Skeletal muscle tissue (tissue), 3 donors: ENCODE measurements at regions not wholly inside any gene's neighbourhood (a gene's known extent, or its start where the extent isn't known, plus 50 kb on each side); places are given as distances from the start of the nearest gene placed in this dataset.
"Not testable (repeated sequence)": the region's sequence is repeated elsewhere in the genome, so short reads cannot be mapped to it uniquely, and the experiment has no call there.

Experiments
- H3K27ac ChIP-seq: one replicate; pipeline ENCODE4 v1.7.0; 2013; ENCODE audit warnings: mild to moderate bottlenecking, low read depth, low read length, inconsistent platforms
- H3K27me3 ChIP-seq, 3 donors: one replicate each; pipeline ENCODE4 v1.7.0; 2013; ENCODE audit warnings: low read length in 3 of 3; ENCODE audit not compliant: control insufficient read depth in 3 of 3, insufficient read depth in 3 of 3
- H3K36me3 ChIP-seq, 3 donors: one replicate each; pipeline ENCODE4 v1.7.0; 2013; ENCODE audit warnings: low read length in 3 of 3; ENCODE audit not compliant: control insufficient read depth in 3 of 3, insufficient read depth in 3 of 3
- H3K4me1 ChIP-seq, 3 donors: one replicate each; pipeline ENCODE4 v1.7.0; 2013; ENCODE audit warnings: low read length in 3 of 3, mild to moderate bottlenecking in 3 of 3; ENCODE audit not compliant: control insufficient read depth in 3 of 3, insufficient read depth in 3 of 3
- H3K4me3 ChIP-seq, 3 donors: one replicate each; pipeline ENCODE4 v1.7.0; 2013; ENCODE audit warnings: low read length in 3 of 3
- H3K9ac ChIP-seq, 3 donors: one replicate each; pipeline ENCODE4 v1.7.0; 2013; ENCODE audit warnings: low read length in 3 of 3, mild to moderate bottlenecking in 3 of 3, moderate library complexity in 2 of 3, low read depth in 1 of 3
- H3K9me3 ChIP-seq, 3 donors: one replicate each; pipeline ENCODE4 v1.7.0; 2013; ENCODE audit warnings: low read length in 3 of 3; ENCODE audit not compliant: control insufficient read depth in 3 of 3
- donor health status: Osteomylitis.

DNA sequence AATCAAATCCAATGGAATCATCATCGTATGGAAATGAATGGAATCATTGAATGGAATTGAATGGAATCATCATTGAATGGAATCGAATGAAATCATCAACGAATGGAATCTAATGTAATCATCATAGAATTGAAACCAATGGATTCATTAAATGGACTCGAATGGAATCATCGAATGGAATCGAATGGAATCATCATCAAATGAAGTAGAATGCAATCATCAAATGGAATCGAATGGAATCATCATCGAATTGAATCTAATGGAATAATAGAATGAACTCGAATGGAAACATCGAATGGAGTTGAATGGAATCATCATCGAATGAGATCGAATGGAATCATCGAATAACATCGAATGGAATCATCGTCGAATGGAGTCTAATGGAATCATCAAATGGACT, 232.8 kb downstream of the SHCBP1 start:
- not testable (repeated sequence) for H3K9ac ChIP-seq

DNA sequence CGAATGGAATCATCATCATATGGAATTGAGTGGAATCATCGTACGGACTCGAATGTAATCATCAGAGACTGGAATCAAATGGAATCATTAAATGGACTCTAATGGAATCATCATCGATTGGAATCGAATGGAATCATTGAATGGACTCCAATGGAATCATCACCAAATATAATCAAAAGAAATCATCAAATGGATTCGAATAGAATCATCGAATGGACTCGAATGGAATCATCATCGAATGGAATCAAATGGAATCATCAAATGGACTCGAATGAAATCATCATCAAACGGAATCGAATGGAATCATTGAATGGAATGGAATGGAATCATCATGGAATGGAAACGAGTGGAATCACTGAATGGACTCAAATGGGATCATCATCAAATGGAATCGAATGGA, 233.5 kb downstream of the SHCBP1 start:
- H3K4me1 ChIP-seq, H3K36me3 ChIP-seq, H3K27ac ChIP-seq, H3K27me3 ChIP-seq, H3K9ac ChIP-seq, H3K4me3 ChIP-seq: not testable (repeated sequence)
- peaks cover 0 to 13% (median 2%) of the 10 kb centered on the region in 3 donors for H3K9me3 ChIP-seq

More for the DNA sequence above, 232.8 kb downstream of the SHCBP1 start:
- H3K9me3 ChIP-seq: peaks cover 0 to 13% (median 2%) of the 10 kb centered on the region in 3 donors
- H3K36me3 ChIP-seq, H3K4me3 ChIP-seq, H3K27me3 ChIP-seq, H3K27ac ChIP-seq, H3K4me1 ChIP-seq: not testable (repeated sequence)

DNA sequence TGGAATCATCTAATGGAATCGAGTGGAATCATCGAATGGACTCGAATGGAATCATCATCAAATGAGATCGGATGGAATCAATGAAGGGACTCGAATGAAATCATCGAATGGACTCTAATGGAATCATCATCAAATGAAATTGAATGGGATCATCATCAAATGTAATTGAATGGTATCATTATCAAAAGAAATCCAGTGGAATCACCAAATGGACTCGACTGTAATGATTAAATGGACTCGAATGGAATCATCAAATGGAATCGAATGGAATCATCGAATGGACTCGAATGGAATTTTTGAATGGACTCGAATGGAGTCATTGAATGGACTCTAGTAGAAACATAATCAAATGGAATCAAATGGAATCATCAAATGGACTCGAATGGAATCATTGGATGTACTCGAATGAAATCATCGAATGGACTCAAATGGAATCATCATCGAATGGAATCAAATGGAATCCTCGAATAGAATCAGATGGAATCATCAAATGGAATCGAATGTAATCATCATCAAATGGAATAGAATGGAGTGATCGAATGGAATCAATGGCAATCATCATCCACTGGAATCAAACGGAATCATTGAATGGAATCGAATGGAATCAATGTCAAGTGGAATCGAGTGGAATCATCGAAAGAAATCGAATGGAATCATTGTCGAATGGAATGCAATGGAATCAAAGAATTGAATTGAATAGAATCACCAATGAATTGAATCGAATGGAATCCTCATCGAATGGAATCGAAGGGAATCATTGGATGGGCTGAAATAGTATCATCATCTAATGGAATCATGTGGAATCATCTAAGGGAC, 234.2 kb downstream of the SHCBP1 start:
- Histone ChIP-seq H3K4me3 (peak overlapping the region in 1 of 3 donors; percentile 1), H3K9me3 (peaks cover 0 to 15% (median 2%) of the 10 kb centered on the region in 3 donors)
- not testable (repeated sequence) for H3K36me3 ChIP-seq, H3K27ac ChIP-seq, H3K4me1 ChIP-seq, H3K9ac ChIP-seq, H3K27me3 ChIP-seq

DNA sequence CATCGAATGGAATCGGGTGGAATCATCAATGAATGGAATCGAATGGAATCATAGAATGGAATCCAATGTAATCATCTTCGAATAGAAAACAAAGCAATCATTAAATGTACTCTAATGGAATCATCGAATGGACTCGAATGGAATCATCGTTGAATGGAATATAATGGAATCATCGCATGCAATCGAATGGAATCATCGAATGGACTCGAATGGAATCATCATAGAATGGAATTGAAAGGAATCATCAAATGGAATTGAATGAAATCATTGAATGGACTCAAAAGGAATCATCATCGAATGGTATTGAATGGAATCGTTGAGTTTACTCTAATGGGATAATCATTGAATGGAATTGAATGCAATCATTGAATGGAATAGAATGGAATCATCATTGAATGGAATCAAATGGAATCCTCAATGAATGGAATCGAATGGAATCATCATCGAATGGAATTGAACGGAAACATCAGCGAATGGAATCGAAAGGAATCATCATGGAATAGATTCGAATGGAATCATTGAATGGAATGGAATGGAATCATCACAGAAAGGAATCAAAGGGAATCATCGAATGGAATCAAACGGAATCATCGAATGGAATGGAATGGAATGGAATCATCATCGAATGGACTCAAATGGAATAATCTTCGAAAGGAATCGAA, 234.9 kb downstream of the SHCBP1 start:
- not testable (repeated sequence) for H3K27me3 ChIP-seq, H3K27ac ChIP-seq, H3K4me3 ChIP-seq, H3K36me3 ChIP-seq, H3K9ac ChIP-seq, H3K4me1 ChIP-seq
- peaks cover 0 to 18% (median 2%) of the 10 kb centered on the region in 3 donors for H3K9me3 ChIP-seq

DNA sequence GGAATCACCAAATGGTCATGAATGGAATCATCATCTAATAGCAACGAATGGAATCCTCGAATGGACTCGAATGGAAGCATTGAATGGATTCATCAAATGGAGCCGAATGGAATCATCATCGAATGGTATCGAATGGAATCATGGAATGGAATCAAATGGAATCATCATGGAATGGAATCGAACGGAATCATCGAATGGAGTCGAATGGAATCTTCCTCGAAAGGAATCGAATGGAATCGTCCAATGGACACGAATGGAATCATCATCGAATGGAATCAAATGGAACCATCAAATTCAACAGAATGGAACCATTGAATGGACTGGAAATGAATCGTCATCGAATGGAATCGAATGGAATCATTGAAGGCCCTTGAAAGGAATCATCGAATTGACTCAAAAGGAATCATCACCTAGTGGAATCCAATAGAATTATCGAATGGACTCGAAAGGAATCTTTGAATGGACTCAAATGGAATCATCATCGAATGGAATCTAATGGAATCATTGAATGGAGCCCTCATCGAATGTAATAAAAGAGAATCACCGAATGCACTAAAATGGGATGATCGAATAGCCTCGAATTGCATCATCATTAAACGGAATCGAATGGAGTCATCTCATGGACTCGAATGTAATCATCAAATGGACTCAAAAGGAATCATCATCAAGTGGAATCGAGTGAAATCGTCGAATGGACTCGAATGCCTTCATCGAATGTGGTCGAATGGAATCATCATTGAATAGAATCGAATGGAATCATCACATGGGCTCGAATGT, 236.7 kb downstream of the SHCBP1 start:
- not testable (repeated sequence) for H3K36me3 ChIP-seq, H3K4me3 ChIP-seq, H3K27me3 ChIP-seq, H3K27ac ChIP-seq, H3K9ac ChIP-seq, H3K4me1 ChIP-seq
- H3K9me3 ChIP-seq: peaks cover 0 to 16% (median 2%) of the 10 kb centered on the region in 3 donors

DNA sequence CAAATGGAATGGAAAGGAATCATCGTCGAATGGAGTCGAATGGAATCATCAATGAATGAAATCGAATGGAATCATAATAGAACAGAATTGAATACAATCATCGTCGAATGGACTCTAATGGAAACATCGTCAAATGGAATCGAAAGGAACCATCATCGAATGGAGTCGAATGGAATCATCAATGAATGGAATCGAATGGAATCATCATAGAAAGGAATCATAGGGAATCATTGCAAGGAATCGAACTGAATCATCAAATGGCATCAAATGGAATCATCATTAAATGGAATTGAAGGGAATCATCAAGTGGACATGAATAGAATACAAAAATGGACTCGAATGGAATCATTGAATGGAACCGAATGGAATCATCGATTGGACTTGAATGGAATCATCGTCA, 237.6 kb downstream of the SHCBP1 start:
- H3K27me3 ChIP-seq, H3K36me3 ChIP-seq, H3K27ac ChIP-seq, H3K4me1 ChIP-seq, H3K4me3 ChIP-seq, H3K9ac ChIP-seq: not testable (repeated sequence)
- peaks cover 0 to 13% (median 2%) of the 10 kb centered on the region in 3 donors for H3K9me3 ChIP-seq

DNA sequence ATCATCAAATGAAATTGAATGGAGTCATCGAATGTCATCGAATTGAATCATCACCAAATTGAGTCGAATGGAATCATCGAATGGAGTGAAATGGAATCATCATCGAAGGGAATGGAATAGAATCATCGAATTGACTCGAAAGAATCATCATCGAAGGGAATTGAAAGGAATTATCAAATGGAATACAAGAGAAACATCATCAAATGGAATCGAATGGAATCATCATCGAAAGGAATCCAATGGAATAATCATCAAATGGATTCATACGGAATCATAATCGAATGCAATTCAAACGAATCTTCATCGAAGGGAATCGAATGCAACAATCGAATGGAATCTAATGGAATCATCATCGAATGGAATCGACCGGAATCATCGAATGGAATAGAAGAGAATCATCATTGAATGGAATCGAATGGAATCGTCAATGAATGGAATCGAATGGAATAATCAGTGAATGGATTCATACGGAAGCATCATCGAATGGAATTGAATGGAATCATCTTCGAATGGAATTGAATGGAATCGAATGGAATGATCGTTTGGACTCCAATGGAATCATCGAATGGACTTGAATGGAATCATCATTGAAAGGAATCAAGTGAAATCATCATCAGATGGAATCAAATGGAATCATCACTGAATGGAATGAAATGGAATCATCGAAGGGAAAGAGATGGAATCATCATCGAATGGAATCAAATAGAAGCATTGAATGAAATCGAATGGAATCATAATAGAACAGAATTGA, 238.2 kb downstream of the SHCBP1 start:
- not testable (repeated sequence) for H3K4me1 ChIP-seq, H3K27me3 ChIP-seq, H3K36me3 ChIP-seq, H3K27ac ChIP-seq, H3K9ac ChIP-seq, H3K4me3 ChIP-seq
- H3K9me3 ChIP-seq: peaks cover 0 to 13% (median 2%) of the 10 kb centered on the region in 3 donors

DNA sequence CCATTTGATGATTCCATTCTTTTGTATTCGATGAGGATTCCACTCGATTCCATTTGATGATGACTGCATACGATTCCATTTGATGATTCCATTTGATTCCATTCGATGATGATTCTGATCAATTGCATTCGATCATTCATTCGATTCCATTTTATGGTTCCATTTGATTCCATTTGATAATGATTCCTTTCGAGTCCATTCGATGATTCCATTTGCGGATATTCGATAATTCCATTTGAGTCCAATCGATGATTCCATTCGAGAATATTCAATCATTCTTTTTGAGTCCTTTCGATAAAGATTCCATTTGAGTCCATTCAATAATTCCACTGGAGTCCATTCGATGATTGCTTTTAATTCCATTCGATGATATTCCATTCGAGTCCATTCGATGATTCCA, 239.1 kb downstream of the SHCBP1 start:
- H3K9ac ChIP-seq, H3K27me3 ChIP-seq, H3K36me3 ChIP-seq, H3K27ac ChIP-seq, H3K4me3 ChIP-seq, H3K4me1 ChIP-seq: not testable (repeated sequence)
- peaks cover 0 to 11% (median 0%) of the 10 kb centered on the region in 3 donors for H3K9me3 ChIP-seq

DNA sequence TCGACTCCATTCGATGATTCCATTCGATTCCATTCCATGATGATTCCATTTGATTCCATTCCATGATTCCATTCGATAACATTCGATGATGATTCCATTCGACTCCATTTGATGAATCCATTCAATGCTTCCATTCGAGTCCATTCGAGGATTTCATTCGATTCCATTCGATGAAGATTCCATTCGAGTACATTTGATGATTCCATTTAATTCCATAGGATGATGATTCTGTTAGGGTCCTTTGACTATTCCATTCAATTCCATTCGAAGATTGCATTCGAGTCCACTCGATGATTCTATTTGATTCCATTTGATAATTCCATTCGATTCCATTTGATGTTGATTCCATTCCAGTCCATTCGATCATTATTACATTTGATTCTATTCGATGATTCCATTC, 239.8 kb downstream of the SHCBP1 start:
- not testable (repeated sequence) for H3K9ac ChIP-seq, H3K4me3 ChIP-seq
- peaks cover 0 to 11% (median 0%) of the 10 kb centered on the region in 3 donors for H3K9me3 ChIP-seq

More for the DNA sequence above, 239.8 kb downstream of the SHCBP1 start:
- not testable (repeated sequence) for H3K4me1 ChIP-seq, H3K36me3 ChIP-seq, H3K27me3 ChIP-seq, H3K27ac ChIP-seq
